Endothelial cell (in vitro differentiated cells): ENCODE measurements at regions not wholly inside any gene's neighbourhood (a gene's known extent, or its start where the extent isn't known, plus 50 kb on each side); places are given as distances from the start of the nearest gene placed in this dataset.

ENCODE experiments used
- DNase-seq: peaks from one replicate; pipeline ENCODE4 v3.0.0; 2021; ENCODE audit warnings: low spot score
- H3K27ac Mint-ChIP-seq: one replicate; pipeline ENCODE4 v1.8.0; 2021; ENCODE audit warnings: mixed read lengths, inconsistent platforms; ENCODE audit not compliant: unreplicated experiment
- H3K27me3 Mint-ChIP-seq: one replicate; pipeline ENCODE4 v1.8.0; 2021; ENCODE audit warnings: mild to moderate bottlenecking, moderate library complexity, mixed read lengths, inconsistent platforms; ENCODE audit not compliant: unreplicated experiment
- H3K36me3 Mint-ChIP-seq: one replicate; pipeline ENCODE4 v1.8.0; 2021; ENCODE audit warnings: mild to moderate bottlenecking, low read depth, mixed read lengths, inconsistent platforms; ENCODE audit not compliant: unreplicated experiment
- H3K4me1 Mint-ChIP-seq: one replicate; pipeline ENCODE4 v1.8.0; 2021; ENCODE audit warnings: mild to moderate bottlenecking, mixed read lengths, inconsistent platforms; ENCODE audit not compliant: unreplicated experiment
- H3K4me3 Mint-ChIP-seq: one replicate; pipeline ENCODE4 v1.8.0; 2021; ENCODE audit warnings: mild to moderate bottlenecking, mixed read lengths, inconsistent platforms; ENCODE audit not compliant: unreplicated experiment
- H3K9me3 Mint-ChIP-seq: one replicate; pipeline ENCODE4 v1.8.0; 2021; ENCODE audit warnings: mixed read lengths, inconsistent platforms; ENCODE audit not compliant: unreplicated experiment
- TF ChIP-seq, protein P1 (sequence below): fragments of 200-600 bp; sonication (generic); IDR thresholded peaks from one replicate; pipeline ENCODE4 v1.5.0; 2021; ENCODE audit warnings: antibody characterized with exemption; ENCODE audit not compliant: unreplicated experiment

- DNase-seq = no peak
- Mint-ChIP-seq H3K4me3 (no peak overlapping the region), H3K4me1 (no peaks in the 10 kb centered on the region), H3K27ac (no peak overlapping the region), H3K27me3 (no peaks in the 10 kb centered on the region), H3K9me3 (no peaks in the 10 kb centered on the region), H3K36me3 (no peaks in the 10 kb centered on the region)
- TF ChIP-seq, protein P1, sequence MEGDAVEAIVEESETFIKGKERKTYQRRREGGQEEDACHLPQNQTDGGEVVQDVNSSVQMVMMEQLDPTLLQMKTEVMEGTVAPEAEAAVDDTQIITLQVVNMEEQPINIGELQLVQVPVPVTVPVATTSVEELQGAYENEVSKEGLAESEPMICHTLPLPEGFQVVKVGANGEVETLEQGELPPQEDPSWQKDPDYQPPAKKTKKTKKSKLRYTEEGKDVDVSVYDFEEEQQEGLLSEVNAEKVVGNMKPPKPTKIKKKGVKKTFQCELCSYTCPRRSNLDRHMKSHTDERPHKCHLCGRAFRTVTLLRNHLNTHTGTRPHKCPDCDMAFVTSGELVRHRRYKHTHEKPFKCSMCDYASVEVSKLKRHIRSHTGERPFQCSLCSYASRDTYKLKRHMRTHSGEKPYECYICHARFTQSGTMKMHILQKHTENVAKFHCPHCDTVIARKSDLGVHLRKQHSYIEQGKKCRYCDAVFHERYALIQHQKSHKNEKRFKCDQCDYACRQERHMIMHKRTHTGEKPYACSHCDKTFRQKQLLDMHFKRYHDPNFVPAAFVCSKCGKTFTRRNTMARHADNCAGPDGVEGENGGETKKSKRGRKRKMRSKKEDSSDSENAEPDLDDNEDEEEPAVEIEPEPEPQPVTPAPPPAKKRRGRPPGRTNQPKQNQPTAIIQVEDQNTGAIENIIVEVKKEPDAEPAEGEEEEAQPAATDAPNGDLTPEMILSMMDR = no peak
Measured at GRCh38 chr1:79744746-79745145, 738.2 kb upstream of the ADGRL4 start.

DNA sequence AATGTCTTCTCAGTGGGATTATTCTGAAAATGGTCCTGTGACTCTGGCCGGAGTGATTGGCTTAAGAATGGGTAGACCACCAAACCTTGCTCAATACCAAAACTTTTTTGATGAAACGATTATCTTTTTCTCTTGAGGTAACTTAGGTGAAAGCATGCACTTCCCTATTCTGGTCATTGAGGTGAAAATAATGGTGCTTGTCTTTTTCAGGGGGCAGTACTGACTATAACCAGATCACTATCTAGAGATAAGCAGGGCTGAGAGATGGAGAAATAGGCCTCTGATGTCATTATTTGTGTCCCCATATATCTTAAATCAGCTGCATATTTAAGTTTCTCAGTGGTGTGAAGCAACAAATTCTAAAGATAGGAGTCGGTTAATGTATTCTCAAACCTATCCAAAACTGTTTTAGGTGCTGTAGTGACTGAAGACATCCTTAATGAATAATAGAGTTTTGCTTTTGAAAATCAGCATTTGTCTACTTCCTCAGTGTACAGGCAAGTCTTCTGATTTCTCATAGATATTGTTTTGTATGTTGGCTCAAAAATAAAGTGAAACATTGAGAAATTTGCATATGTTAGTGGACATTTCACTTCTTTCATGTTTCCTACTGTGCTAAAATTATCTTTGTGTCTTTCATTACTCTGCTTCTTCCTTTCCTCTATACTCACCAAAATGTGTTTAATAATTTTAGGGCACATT is 735.3 kb upstream of the ADGRL4 start:
- H3K36me3 Mint-ChIP-seq = peaks cover under 1% of the 10 kb centered on the region
- no peaks in the 10 kb centered on the region for H3K9me3 Mint-ChIP-seq
- no peak overlapping the region for H3K4me3 Mint-ChIP-seq
- no peak for DNase-seq
- H3K27me3 Mint-ChIP-seq = no peaks in the 10 kb centered on the region
- H3K4me1 Mint-ChIP-seq = no peaks in the 10 kb centered on the region
- H3K27ac Mint-ChIP-seq = no peak overlapping the region
- TF ChIP-seq, protein P1 = no peak

- no peak overlapping the region for H3K27ac Mint-ChIP-seq
- no peak for DNase-seq
- no peaks in the 10 kb centered on the region for H3K4me1 Mint-ChIP-seq
- no peaks in the 10 kb centered on the region for H3K27me3 Mint-ChIP-seq
- no peak overlapping the region for H3K4me3 Mint-ChIP-seq
- no peaks in the 10 kb centered on the region for H3K9me3 Mint-ChIP-seq
- peaks cover 3% of the 10 kb centered on the region for H3K36me3 Mint-ChIP-seq
- TF ChIP-seq, protein P1 = no peak
Measured at GRCh38 chr1:79738101-79738500, 731.6 kb upstream of the ADGRL4 start.

- no peak overlapping the region for H3K27ac Mint-ChIP-seq
- DNase-seq = no peak
- TF ChIP-seq, protein P1 = no peak
- no peak overlapping the region for H3K4me3 Mint-ChIP-seq
- H3K36me3 Mint-ChIP-seq = peaks cover 3% of the 10 kb centered on the region
- no peaks in the 10 kb centered on the region for H3K9me3 Mint-ChIP-seq
- no peaks in the 10 kb centered on the region for H3K4me1 Mint-ChIP-seq
- H3K27me3 Mint-ChIP-seq = no peaks in the 10 kb centered on the region
Measured at GRCh38 chr1:79737193-79737592, 730.7 kb upstream of the ADGRL4 start.

- no peak overlapping the region for H3K4me3 Mint-ChIP-seq
- no peaks in the 10 kb centered on the region for H3K9me3 Mint-ChIP-seq
- TF ChIP-seq, protein P1 = no peak
- H3K36me3 Mint-ChIP-seq = peaks cover 3% of the 10 kb centered on the region
- no peaks in the 10 kb centered on the region for H3K4me1 Mint-ChIP-seq
- no peaks in the 10 kb centered on the region for H3K27me3 Mint-ChIP-seq
- no peak for DNase-seq
- H3K27ac Mint-ChIP-seq = no peak overlapping the region
Measured at GRCh38 chr1:79732950-79733349, 726.4 kb upstream of the ADGRL4 start.
